GM19324 (cell line): ENCODE measurements at regions not wholly inside any gene's neighbourhood (a gene's known extent, or its start where the extent isn't known, plus 50 kb on each side); places are given as distances from the start of the nearest gene placed in this dataset.

Experiments
- ATAC-seq: cut with Tn5 transposase; IDR thresholded peaks from one replicate; pipeline ENCODE4 v1.9.1; 2021; ENCODE audit warnings: mild to moderate bottlenecking, moderate library complexity; ENCODE audit not compliant: unreplicated experiment, low FRiP score

DNA sequence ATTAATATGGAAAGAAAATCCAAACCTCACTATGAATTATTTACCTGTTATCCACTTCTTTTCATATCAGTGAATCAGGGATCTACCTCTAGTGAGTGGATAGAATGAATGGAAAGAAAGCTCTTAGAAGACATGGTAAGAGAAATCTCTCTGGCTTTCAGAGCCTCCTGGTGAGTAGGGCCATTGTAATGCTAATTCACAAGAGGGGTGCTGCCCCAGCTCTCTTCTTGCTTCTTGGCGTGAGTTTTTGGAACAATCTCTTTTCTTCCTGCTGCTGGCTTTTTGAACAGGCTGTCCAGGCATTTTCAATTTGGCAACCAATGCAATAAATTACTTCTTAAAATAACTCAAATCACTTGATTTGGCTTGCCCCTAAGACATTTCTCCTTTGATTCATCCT lies 49.9 kb upstream of the KCNN2 start:
- no peak for ATAC-seq
